HCT116 (cell line): ENCODE measurements at regions not wholly inside any gene's neighbourhood (a gene's known extent, or its start where the extent isn't known, plus 50 kb on each side); places are given as distances from the start of the nearest gene placed in this dataset.

Experiments used
- CTCF ChIP-seq, 3 experiments: fragments of 200-600 bp in 1 of 3; sonication (generic) in 1 of 3; IDR thresholded peaks in 2 of 3; conservative IDR thresholded peaks in 1 of 3; 2 replicates each; pipeline ENCODE4 v1.5.1; 2012 to 2017; ENCODE audit warnings: low read depth in 2 of 3, low read length in 2 of 3, antibody characterized with exemption in 1 of 3, borderline replicate concordance in 1 of 3, control low read depth in 1 of 3, mild to moderate bottlenecking in 1 of 3, mixed read lengths in 1 of 3, mixed run types in 1 of 3, moderate library complexity in 1 of 3; ENCODE audit not compliant: insufficient read depth in 1 of 3
- EZH2 ChIP-seq: fragments of 200-600 bp; sonication (generic); IDR thresholded peaks from 2 replicates; pipeline ENCODE4 v1.6.1; 2017; ENCODE audit warnings: antibody characterized with exemption, mixed run types
- REST ChIP-seq: IDR thresholded peaks from 2 replicates; pipeline ENCODE4 v1.6.1; 2012; ENCODE audit warnings: low read depth
- SRF ChIP-seq: IDR thresholded peaks from 2 replicates; pipeline ENCODE4 v1.6.1; 2012; ENCODE audit warnings: low read depth
- YY1 ChIP-seq: IDR thresholded peaks from 2 replicates; pipeline ENCODE4 v1.6.1; 2011; ENCODE audit warnings: low read length, low read depth, moderate library complexity, mild to moderate bottlenecking; ENCODE audit not compliant: insufficient replicate concordance; ENCODE audit errors: extremely low read depth

DNA sequence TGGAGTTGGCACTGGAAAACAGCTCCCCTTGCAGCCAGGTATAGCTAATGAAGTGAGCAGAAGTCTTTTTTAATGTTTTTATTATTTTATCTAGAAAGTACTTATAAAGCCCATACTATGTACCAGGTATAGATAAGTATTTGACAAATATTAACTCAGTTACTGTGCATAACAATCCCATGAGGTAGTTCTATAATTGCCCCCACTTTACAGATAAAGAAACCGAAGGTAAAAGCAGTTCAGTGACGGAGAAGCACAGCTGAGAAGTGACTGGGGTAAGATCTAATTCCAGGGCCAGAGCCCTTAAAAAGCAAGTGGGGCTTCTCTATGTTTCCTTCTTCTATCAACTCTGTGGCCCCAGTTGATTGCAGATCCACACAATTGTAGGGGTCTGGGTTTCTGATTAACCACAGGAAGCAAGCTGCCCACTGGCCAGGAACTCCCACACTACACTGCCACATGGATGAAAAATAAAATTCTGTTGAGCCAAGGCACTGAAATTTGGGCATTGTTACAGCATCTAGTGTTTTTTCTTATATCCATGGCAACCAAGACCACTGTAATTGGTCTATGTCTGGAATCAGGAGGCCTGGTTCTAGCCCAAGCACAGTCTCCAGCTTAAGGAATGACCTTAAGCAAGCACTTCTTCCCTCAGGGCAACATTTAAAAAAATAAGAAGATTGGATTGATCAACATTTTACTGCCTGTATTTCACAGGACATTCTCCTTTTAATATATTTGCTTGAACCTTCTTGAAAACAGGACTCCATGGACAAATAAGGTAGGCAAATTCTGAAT, 55.3 kb upstream of the TEAD1 start:
- no peak for TF ChIP-seq EZH2
- no peak for TF ChIP-seq CTCF (IDR thresholded peaks at IDR 0.05 in 2 of 3, conservative IDR thresholded peaks at IDR 0.05 in 1 of 3; ENCODE audit: borderline replicate concordance in 1 of 3, insufficient read depth in 1 of 3, low read depth in 2 of 3, low read length in 2 of 3)
- TF ChIP-seq REST, result no peak
- no peak for TF ChIP-seq YY1
- no peak for TF ChIP-seq SRF
